ENCODE measurements at regions not wholly inside any gene's neighbourhood (a gene's known extent, or its start where the extent isn't known, plus 50 kb on each side); places are given as distances from the start of the nearest gene placed in this dataset.

DNA sequence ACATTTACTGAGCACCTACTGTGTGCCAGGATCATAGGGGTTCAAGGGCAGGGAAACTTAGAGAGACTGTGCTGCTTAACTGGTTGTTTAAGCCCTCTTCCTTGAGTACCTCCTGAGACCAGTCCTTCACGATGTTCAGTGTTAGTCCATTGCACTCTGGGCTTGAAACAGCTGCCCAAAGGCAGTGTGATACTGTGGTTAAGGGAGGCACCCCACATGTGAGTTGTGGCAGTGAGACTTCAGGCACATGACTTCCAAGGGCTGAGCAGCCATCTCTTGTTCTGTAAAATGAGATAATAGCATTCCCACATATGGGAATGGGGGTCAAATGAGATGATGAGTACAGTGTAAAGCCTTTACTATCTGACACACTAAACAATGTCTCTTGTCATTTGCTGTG lies 75.1 kb downstream of the LINGO1 start:
- no peak for DNase-seq

DNA sequence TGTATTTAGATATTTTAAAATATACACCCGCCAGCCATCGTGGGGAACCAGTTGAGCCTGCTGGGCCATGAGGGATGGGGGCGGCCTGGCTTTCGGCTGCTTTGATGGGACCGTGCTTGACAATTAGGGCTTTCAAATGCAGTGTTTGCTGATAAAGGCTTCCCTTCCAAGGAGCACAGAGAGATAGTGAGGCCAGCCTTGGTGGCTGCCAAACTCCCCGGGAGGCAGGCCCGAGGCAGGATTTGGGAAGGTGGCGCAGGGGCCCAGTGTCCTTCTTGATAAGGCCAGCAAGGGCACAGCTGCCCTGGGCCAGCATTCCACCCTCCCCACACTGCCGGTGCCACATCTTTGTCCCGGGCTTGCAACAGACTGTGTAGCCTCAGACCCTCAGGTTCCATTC lies 75.6 kb downstream of the LINGO1 start:
- no peak for DNase-seq

DNA sequence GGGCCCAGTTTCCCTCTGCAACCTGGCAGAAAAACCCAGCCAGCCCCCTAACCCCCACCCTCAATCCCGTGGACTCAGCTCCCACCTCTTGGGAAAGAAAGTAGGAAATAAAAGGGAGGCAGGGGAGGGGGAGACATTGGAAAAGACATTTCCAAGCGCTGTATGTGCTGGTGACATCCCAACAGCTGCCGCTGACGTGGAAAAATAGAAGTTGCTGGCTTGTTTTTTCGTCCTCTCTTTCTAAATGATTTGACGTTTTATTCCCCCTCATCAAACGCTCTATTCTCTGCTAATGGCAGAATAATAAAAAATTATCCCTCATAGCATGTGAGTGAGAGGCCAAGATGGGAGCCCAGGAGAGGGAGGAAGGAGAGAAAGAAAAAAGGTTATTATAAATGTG lies 76.1 kb downstream of the LINGO1 start:
- DNase-seq = no peak

DNA sequence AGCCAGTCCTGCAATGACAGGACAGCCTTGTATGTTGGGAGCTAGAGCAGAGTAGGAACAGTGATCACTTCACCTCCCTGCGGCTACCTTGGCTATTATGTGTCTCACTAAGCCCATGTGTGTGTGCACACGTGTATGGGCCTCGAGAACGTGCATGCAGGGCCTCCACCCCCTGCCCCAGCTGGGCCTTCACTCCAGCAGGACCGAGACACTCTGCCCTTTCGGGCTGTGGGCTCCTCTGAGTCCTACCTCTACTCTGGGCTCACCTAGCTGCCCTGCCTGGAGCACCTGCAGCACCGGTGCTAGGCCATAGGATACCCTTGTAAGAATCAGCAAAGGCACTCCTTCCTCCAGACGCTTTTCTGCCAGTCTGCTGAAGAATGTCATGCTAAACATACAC lies 77.5 kb downstream of the LINGO1 start:
- no peak for DNase-seq

DNA sequence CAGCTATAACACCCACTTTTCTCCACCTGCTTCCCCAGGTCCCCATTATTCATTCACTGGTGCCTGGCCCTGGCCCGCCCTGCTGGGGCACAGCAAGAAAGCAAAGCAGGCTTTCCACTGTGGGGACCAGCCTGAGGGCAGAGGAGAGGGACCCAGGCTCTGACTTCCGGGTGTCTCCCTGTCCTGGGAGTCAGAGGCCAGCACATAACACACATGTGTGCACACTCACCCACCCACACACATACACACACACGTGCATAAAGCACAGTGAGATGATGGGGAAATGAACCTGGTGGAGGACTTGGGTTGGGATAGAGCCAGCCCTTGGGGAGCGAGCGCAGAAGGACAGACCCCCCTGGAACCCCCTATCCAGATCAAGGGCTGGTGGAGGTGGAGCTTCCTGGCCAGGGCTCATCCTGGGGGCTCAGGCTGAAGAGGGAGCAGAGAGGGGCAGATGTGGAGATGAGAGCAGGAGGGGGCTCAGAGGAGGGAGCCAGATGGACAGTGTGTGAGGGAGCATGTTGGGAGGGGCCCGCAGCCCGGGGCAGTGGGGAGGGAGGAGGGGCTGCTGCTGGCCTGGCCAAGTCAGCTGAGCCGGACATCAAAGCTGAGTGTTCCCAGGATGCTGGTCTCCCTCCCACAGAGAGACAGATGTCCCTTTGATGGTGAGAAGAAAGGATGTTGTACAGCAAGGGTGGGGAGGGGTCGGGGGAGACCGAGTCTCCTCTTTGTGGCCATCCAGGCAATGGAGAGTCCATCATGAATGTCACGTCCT lies 78.2 kb downstream of the LINGO1 start:
- DNase-seq = peak; percentile 68

DNA sequence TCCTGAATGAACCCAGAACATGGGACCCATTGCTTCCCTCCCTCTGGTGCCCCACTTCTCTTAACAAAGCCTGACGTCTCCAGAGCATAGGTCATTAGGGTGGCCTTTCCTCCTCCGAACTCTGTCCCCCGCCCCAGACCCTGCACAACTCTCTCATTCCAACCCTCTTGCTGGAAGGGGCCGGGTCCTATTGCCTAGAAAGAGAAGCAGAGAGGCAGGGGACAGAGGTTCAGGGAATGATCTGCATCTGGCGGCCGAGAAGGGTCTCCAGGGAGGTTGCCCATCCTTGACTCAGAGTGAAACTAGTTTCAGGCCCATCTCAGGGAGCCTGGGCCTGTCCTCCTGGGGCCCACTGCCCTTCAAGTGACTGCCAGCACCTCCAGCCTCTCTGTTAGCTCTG lies 79.0 kb downstream of the LINGO1 start:
- no peak for DNase-seq

DNA sequence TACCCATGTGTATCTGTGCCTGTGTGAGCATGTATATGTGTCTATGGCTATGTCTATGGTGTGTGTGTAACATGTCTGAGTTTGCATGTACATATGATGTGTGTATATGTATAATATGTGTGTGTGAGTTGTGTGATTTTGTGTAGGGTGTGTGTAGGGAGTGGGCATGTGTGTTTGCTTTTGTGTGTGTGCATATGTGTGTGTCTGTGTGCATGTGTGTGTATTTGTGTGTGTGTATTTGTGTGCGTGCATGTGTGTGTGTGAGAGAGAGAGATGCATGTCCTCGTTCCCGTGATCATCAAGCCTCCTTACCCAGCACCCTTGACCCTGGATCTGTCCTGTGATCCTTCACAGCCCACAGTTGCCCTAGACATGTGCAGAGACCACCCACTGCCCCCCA lies 79.5 kb downstream of the LINGO1 start:
- DNase-seq = no peak

DNA sequence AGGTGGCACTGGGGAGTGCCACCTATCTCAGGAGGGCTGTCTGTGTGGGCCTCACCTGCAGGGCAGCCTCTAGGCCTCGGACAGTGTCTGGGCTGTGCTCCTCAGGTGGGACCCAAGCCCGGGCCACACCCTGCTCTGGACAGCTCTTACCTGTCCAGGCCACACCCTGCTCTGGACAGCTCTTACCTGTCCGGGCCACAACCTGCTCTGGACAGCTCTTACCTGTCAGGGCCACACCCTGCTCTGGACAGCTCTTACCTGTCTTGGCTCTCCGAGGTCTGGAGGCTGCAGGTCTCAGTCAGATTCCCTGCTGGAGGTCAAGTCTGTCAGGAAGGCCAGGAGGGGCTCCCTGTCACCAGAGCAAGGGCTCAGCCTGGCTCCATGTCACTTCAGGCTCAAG lies 80.6 kb downstream of the LINGO1 start:
- DNase-seq = no peak

DNA sequence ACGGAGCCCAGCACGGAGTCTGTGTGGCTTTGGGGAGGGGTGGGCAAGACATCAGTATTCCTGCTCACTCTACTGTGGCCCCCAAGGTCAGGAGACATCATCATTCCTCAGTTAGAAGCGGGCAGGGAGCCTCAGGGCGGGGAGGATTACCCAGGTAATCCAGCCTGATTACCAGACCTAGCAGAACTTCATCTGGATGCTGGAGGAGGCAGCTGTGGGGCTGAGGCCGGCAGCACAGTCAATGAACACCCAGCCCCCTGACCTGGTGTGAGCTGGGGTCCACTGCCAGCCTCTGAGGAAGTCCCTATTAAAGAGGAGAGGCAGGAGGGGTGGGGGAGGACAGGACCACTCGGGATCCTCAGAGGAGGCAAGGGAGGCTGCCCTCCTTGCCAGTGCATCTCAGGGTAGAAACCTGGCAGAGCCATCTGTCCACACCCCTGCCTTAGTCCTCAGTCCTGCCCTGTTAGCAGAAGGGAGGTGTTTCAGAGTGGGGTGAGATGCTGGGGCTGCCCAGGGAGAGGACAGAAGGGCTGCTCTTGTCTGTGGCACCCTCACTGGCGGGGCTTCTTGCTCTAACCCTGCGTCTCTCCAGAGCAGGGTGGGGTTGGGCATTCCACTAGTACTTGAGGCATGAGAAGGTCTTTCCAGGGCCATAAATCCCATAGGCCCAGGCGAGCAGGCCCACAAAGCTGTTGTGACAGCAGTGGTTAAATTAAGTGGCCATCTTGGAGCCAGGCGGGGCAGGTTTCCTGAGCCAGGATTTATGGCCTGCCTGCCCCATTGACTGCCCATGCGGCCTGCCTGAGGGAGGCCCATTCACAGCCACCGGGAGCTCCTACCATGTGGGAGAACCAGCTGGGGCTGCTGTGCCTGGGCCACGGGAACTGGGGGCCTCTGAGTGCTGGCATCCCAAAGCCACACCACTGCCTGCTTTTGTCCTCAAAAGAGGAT lies 82.1 kb downstream of the LINGO1 start:
- no peak for DNase-seq

DNA sequence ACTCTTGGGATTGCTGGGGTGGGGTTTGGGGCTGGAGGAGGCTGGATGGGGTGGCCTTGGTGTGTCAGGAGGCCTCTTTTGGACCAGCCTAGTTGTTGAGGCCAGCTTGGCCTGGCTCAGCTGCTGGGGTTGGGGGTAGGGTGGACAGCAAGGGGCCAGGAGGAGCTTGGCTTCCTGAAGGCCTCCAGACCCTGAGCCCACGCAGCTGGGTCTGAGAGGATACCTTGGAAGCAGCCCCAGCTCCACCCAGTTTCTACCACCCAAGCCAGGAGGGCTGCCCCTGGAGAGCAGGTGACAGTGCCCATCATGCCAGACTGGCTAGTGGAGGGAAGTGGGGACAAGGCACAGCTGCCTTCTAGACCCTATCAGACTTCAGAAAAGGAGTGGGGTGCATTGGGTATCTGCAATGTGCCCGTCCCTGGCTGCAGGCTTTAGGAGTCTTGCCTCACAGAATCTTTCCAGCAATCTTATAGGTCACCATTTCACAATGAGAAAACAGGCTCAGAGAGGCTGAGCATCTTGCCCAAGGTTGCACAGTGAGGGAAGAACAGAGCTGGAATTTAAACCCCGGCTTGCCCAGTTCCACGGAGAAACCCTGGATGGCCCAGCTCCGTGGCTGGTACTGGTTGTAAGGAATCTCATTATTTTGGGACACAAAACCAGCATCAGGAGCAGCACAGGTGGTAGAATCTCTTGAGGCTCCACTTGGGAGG lies 83.0 kb downstream of the LINGO1 start:
- DNase-seq = no peak

DNA sequence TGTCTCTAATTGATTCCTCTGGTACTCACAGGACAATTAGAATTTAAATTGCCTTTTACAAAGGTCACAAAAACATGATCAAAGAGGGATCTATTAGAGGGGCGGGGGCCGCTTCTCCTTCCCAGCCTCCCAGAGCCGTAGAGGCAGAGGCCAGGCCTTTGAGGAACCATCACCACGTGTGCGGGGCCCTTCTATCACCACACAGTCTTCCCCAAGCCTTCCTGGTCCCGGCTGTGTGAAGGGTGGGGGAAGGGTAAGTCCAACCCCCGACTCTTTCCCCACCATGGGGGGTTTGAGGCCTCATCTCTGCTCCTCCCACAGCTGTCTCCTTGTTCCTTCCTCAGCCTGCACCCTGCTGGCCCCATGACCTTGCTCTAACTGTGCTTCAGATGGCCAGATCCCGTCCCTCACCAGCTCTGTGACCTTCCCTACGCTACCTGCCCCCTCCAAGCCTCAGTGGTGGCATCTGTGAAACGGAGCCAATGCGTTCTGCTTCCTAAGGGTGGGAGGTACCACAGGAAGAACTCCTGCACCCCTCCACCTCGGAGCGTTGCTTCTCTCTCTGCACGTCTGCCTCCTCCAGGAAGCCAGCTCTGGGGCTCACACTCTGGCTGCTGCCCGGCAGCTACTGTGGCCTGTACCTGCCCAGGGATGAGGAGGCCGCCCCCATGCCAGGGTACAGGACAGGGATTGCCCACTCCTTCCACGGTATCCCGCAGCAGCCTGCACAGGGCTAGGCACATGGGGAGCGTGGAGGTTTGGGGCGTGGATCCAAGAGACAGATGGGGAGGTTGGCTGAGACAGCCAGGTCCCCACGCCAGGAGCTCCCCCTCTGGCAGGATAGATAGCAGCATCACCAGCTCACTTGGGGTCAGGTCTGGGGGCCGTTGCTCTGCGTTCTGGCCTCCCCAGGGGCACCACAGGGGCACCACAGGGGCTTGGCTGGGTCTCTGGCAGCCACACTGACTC lies 83.8 kb downstream of the LINGO1 start:
- no peak for DNase-seq

DNA sequence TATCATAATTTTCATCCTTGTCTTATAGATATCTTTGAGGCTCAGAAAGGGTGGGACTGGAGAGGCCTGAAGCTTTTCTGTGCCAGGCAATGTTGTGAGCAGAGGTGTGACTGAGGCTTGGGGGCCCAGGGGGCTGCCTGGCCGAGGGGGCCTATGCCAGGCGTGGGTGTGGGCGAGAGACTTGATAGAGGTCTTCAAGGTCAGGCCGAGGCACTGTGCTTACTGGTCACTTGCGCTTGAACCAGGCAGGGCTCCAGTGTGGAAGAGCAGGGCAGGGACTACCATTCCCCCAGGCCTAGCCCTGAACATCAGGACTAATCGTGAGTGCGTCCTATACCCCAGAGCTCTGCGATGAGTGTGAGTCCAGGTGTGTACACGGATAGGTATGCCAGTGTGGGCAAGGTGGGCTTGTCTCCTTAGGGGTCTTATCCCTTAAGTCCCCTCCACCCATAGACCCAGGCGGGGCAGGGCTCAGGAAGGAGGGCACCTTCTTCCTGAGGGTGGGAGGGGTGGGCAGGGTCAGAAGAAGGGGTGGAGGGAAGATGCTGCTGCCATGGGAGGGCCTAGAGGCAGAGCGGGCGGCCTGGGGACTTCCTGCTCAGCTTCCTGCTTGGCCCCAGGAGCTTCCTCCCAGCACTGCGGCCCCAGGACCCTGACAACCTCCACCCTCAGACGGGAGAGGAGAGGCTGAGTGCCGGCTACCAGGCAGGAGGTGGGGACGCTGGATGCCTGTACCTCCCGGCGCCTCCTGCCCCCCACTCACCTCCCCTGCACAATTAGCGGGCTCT lies 84.7 kb downstream of the LINGO1 start:
- DNase-seq = no peak

DNA sequence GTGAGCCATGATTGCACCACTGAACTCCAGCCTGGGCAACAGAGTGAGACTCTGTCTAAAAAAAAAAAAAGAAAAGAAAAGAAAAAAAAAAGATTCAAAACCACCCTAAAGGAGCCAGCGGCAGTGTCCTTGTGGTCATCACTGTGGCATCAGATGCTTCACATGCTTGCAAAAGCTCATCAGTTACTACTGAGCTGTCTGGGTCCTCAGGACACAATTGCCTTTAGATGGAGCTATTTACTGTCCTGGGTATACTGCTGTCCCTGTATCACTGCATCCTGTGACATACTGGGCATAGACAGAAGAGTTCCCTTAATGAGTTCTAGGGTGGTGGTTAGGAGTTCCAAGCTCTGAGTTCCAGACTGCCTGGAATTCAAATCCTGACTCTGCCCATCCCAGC lies 85.8 kb downstream of the LINGO1 start:
- DNase-seq = no peak

DNA sequence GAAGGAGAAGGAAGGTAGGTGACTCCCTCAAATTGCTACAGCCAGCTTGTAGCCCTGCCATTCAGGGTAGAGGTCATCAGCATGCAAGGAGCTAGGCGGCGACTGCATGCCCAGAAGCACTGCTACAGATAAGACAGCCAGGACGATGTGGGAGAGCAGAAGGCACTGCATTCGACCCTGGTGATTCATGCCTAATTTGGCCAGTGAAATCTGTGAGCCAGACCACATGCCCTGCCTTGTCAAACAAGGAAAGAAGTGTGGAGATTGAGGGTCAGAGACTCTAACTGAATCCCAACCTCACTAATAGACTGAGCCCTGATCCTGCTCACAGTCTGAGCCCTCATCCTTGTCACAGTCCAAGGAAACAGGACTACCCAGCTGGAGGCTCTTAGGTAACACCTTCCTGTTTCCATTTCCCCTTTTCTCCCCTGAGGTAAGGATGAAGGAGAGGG lies 86.6 kb downstream of the LINGO1 start:
- DNase-seq = no peak

DNA sequence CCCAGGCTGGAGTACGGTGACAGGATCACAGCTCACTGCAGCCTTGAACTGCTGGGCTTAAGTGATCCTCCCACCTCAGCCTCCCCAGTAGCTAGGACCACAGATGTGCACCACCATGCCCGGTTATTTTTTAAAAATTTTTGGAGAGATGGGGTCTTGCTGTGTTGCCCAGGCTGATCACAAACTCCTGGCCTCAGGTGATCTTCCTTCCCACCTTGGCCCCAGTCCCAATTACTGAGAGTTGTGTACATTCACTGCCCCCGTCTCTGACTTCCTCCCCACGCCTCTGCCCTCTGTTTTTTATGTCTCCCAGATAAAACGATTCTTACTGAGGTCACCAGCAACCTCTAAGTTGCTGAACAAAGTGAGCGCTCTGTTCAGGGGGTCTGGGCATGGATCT lies 87.7 kb downstream of the LINGO1 start:
- DNase-seq = no peak

DNA sequence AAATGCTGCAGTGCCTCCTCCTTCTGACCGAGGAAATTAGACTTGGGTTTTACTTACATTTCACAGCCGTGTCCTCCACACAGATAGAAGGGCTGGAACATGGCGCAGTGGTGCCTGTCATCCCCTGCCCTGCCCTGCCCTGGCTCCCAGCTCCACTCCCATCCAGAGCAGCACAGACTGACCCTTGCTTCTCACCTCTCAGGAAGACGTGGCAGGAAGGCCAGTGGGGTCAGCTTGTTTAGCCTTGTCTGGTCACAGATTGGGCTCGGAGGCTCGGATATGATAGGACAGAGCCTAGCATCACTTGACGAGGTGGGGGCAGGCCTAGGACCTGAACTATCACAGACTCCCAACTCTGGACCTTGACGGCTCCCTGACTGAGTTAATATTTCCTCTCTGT lies 88.5 kb downstream of the LINGO1 start:
- DNase-seq = no peak

DNA sequence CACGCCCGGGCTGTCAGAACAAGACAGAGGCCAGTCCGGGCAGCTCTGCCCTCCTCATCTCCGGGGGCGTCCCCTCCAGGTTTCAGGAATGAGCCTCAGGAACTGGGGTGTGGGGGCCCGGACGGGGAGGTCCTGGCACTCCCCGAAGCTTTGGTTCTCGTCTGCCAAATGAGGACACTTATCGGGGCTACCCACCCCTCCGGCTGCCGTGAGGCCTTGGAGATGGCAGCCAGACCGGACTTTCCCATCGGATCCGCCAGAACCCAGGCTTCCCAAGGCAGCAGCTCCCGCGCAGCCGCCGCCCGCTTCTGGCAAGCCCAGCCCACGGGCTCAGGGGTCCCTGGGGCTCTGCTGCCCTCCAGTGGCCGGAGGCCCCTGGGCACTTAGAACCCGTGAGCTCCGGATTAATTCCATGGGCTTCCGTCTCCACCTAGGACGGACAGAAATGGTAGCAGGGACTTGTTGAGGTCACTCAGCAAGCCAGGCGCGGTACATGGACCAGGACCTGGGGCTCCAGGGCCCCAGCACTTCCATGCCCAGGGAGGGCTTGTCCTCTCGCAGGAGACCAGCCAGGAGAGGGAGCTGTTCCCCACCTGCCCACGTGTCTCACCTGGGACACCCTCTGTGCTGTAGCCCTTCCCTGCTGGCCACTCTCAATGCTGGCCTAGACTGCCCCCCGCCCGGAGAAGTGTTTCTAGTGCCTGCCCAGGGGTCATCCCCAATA lies 89.4 kb downstream of the LINGO1 start:
- peak; percentile 81 for DNase-seq

DNA sequence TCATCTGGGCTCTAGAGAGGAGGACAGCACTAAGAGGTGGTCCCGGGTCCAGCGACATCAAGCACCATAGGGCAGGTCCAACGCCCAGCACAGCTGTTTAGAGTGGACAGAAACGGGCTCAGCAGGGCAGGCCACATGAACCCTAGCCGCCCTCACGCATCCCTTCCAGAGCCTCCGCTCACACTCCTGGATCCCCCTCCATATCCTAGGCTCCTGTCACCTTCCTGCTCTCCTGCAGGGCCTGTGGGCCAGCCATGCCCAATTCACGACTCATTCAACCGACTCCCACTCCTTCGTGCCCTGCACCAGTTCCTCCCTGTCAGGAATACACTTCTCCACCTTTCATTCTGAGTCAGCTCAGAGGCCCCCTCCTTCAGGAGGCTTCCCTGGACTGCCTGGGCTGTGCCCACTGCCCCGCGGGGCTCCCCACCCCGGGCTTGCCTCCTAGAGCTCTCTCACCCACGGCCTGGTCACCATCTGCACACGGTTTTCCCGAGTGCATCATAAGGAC lies 90.2 kb downstream of the LINGO1 start:
- no peak for DNase-seq

DNA sequence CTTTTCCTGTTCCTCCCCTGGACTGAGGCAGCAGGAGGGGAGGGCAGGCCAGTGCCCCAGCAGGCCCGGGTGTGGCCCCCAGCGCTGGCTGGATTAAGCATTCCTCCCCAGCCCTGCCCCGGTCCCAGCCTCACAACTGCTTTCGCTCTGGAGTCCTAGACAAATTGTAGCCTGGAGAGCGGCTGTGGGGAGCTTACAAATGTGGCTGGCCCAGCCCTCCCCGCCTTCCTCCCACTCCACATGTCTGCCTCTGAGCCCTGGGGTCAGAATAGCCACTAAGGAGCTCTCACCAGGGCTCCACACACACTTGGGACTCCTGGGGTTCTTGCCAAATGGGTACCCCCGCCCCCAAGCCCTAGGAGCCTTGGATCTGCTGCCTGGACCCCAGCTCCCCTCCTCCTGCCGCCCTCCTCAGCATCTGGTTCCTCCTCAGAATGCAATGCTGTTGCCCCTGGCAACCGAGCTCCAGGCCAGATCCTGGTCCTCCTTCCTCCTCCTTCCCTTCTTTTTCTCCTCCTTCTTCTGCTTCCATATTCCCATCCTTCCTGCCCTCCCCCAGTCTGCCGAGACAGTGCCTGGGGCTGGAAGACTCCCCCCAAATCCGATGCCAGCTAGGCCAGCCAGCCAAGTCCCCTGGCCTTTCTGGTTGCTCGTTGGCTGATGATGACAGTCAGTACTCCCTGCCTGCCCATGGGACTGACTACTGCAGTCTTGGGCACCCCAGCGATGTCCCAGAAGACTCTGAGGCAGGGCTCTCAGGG lies 91.1 kb downstream of the LINGO1 start:
- peak; percentile 61 for DNase-seq
